Neural progenitor cell (in vitro differentiated cells): ENCODE measurements at regions not wholly inside any gene's neighbourhood (a gene's known extent, or its start where the extent isn't known, plus 50 kb on each side); places are given as distances from the start of the nearest gene placed in this dataset.
A peak's percentile ranks its signal among the peaks of the same experiment; 100 is the strongest.

Experiments
- DNase-seq: peaks from one replicate; pipeline ENCODE4 v3.0.0-alpha.2; 2016; ENCODE audit warnings: low spot score
- H2AFZ ChIP-seq: fragments of 200-600 bp; sonication (generic); replicated peaks from 2 replicates; pipeline ENCODE4 v1.6.1; 2016; ENCODE audit warnings: antibody characterized with exemption
- H3F3A ChIP-seq: fragments of 200-600 bp; sonication (generic); 2 replicates; pipeline ENCODE4 v1.6.1; 2016; ENCODE audit warnings: antibody characterized with exemption, low read depth
- H3K27ac ChIP-seq: fragments of 200-600 bp; sonication (generic); 2 replicates; pipeline ENCODE4 v1.5.1; 2016; ENCODE audit warnings: mild to moderate bottlenecking
- H3K27me3 ChIP-seq: fragments of 200-600 bp; sonication (generic); 2 replicates; pipeline ENCODE4 v1.6.1; 2016; ENCODE audit warnings: mild to moderate bottlenecking, moderate library complexity
- H3K36me3 ChIP-seq: fragments of 200-600 bp; sonication (generic); 2 replicates; pipeline ENCODE4 v1.5.1; 2016
- H3K4me1 ChIP-seq: fragments of 200-600 bp; sonication (generic); 2 replicates; pipeline ENCODE4 v1.6.1; 2016; ENCODE audit warnings: mixed run types
- H3K4me2 ChIP-seq: fragments of 200-600 bp; sonication (generic); 2 replicates; pipeline ENCODE4 v1.6.1; 2016
- H3K4me3 ChIP-seq: fragments of 200-600 bp; sonication (generic); 2 replicates; pipeline ENCODE4 v1.5.1; 2016
- H3K79me2 ChIP-seq: fragments of 200-600 bp; sonication (generic); 2 replicates; pipeline ENCODE4 v1.6.1; 2016; ENCODE audit warnings: low read depth
- H3K9ac ChIP-seq: fragments of 200-600 bp; sonication (generic); 2 replicates; pipeline ENCODE4 v1.6.1; 2016
- H3K9me3 ChIP-seq: fragments of 200-600 bp; sonication (generic); 2 replicates; pipeline ENCODE4 v1.5.1; 2016; ENCODE audit warnings: low read depth
- H4K20me1 ChIP-seq: fragments of 200-600 bp; sonication (generic); 2 replicates; pipeline ENCODE4 v1.6.1; 2016; ENCODE audit warnings: low read depth
- H3K27ac Mint-ChIP-seq: 3 replicates; pipeline ENCODE4 v1.8.0; 2021; ENCODE audit warnings: mixed read lengths
- H3K27me3 Mint-ChIP-seq: 2 replicates; pipeline ENCODE4 v1.8.0; 2022; ENCODE audit warnings: low read depth, mild to moderate bottlenecking, inconsistent platforms, moderate library complexity, mixed read lengths; ENCODE audit not compliant: insufficient read depth
- H3K36me3 Mint-ChIP-seq: 3 replicates; pipeline ENCODE4 v1.8.0; 2021; ENCODE audit warnings: mixed read lengths
- H3K4me1 Mint-ChIP-seq: 3 replicates; pipeline ENCODE4 v1.8.0; 2021; ENCODE audit warnings: mixed read lengths
- H3K4me3 Mint-ChIP-seq: 3 replicates; pipeline ENCODE4 v1.8.0; 2021; ENCODE audit warnings: mild to moderate bottlenecking, moderate library complexity, mixed read lengths
- H3K9me3 Mint-ChIP-seq: 3 replicates; pipeline ENCODE4 v1.8.0; 2020; ENCODE audit warnings: mixed read lengths
- EZH2 ChIP-seq: fragments of 200-600 bp; sonication (generic); IDR thresholded peaks from 2 replicates; pipeline ENCODE4 v1.6.1; 2017; ENCODE audit warnings: antibody characterized with exemption, mild to moderate bottlenecking, moderate library complexity
- EZH2phosphoT487 ChIP-seq: fragments of 200-600 bp; sonication (generic); IDR thresholded peaks from 2 replicates; pipeline ENCODE4 v1.6.1; 2017; ENCODE audit warnings: antibody characterized with exemption
- TF ChIP-seq, protein P1 (sequence below): fragments of 200-600 bp; sonication (generic); IDR thresholded peaks from 2 replicates; pipeline ENCODE4 v1.5.1; 2017; ENCODE audit warnings: antibody characterized with exemption, mild to moderate bottlenecking

DNA sequence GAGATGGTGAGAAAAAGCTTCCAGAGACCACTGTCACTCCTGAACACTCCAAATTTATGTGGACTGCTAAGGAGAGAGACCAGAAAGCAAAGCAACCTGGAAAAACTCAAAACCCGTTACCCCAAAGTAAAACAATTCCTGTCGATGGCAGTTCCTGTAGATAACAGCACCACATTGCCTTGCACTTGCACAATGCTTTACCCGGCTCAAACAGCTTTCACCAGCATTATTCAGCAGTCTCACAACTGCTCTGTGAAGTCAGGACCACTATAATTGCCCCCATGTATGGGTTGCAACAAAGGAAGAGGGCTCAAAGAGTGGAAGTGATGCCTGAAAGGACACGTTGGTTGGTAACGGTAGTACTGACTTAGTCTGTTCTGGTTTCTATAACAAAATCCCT, 234.8 kb downstream of the BCOR start:
- Histone ChIP-seq H3K9me3 (no peaks in the 10 kb centered on the region), H3F3A (peaks cover 35% of the 10 kb centered on the region), H3K27me3 (no peaks in the 10 kb centered on the region), H3K4me2 (no peak overlapping the region), H4K20me1 (no peaks in the 10 kb centered on the region), H3K79me2 (no peaks in the 10 kb centered on the region), H3K9ac (no peak overlapping the region), H3K36me3 (no peaks in the 10 kb centered on the region), H2AFZ (no peak overlapping the region), H3K4me3 (no peak overlapping the region), H3K4me1 (peaks cover 37% of the 10 kb centered on the region), H3K27ac (no peak overlapping the region)
- no peak overlapping the region for H3K4me3 Mint-ChIP-seq
- H3K27ac Mint-ChIP-seq, result no peak overlapping the region
- no peak for DNase-seq
- TF ChIP-seq, protein P1, sequence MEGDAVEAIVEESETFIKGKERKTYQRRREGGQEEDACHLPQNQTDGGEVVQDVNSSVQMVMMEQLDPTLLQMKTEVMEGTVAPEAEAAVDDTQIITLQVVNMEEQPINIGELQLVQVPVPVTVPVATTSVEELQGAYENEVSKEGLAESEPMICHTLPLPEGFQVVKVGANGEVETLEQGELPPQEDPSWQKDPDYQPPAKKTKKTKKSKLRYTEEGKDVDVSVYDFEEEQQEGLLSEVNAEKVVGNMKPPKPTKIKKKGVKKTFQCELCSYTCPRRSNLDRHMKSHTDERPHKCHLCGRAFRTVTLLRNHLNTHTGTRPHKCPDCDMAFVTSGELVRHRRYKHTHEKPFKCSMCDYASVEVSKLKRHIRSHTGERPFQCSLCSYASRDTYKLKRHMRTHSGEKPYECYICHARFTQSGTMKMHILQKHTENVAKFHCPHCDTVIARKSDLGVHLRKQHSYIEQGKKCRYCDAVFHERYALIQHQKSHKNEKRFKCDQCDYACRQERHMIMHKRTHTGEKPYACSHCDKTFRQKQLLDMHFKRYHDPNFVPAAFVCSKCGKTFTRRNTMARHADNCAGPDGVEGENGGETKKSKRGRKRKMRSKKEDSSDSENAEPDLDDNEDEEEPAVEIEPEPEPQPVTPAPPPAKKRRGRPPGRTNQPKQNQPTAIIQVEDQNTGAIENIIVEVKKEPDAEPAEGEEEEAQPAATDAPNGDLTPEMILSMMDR, result no peak
- TF ChIP-seq EZH2phosphoT487 (no peak), EZH2 (no peak)
- no peaks in the 10 kb centered on the region for H3K27me3 Mint-ChIP-seq
- peaks cover 12% of the 10 kb centered on the region for H3K9me3 Mint-ChIP-seq
- H3K4me1 Mint-ChIP-seq, result peaks cover 25% of the 10 kb centered on the region
- H3K36me3 Mint-ChIP-seq, result no peaks in the 10 kb centered on the region

DNA sequence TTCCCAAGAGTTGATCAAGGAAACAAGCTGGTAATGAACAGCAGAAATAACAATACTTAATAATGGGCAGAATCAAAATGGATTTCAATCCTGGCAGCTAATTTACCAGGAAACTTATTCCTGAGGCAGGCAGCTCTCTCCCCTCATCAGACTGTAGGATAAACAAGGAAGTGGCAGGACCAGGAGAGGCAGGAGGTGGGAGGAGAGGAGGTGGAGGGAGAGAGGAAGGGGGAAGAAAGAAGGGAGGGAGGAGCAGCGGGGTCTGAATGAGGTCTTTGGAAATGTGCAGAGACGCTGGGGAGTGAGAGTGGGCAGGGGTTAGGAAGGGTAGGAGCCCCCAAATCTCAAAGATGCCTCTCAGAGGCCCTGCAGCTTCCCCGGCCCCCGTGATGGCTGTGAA, 231.5 kb downstream of the BCOR start:
- no peaks in the 10 kb centered on the region for H3K9me3 ChIP-seq
- no peak overlapping the region for H3K27ac Mint-ChIP-seq
- no peaks in the 10 kb centered on the region for H3K36me3 ChIP-seq
- H3K36me3 Mint-ChIP-seq, result no peaks in the 10 kb centered on the region
- DNase-seq, result no peak
- peaks cover 22% of the 10 kb centered on the region for H3K9me3 Mint-ChIP-seq
- no peak overlapping the region for H3K27ac ChIP-seq
- TF ChIP-seq, protein P1, result no peak
- TF ChIP-seq EZH2phosphoT487 (no peak), EZH2 (no peak)
- no peak overlapping the region for H3K4me2 ChIP-seq
- H3K27me3 ChIP-seq, result no peaks in the 10 kb centered on the region
- no peaks in the 10 kb centered on the region for H4K20me1 ChIP-seq
- no peak overlapping the region for H3K4me3 Mint-ChIP-seq
- no peak overlapping the region for H3K9ac ChIP-seq
- peaks cover 19% of the 10 kb centered on the region for H3F3A ChIP-seq
- H2AFZ ChIP-seq, result peak overlapping the region; percentile 47
- peaks cover 22% of the 10 kb centered on the region for H3K4me1 ChIP-seq
- no peaks in the 10 kb centered on the region for H3K27me3 Mint-ChIP-seq
- H3K79me2 ChIP-seq, result no peaks in the 10 kb centered on the region
- H3K4me1 Mint-ChIP-seq, result peaks cover 14% of the 10 kb centered on the region
- no peak overlapping the region for H3K4me3 ChIP-seq

- Histone ChIP-seq H3K27ac (no peak overlapping the region), H3K79me2 (no peaks in the 10 kb centered on the region), H3K9me3 (no peaks in the 10 kb centered on the region), H2AFZ (no peak overlapping the region), H3K27me3 (no peaks in the 10 kb centered on the region), H3F3A (no peaks in the 10 kb centered on the region), H3K4me2 (no peak overlapping the region), H3K4me1 (peaks cover 3% of the 10 kb centered on the region), H3K4me3 (no peak overlapping the region), H4K20me1 (no peaks in the 10 kb centered on the region), H3K36me3 (no peaks in the 10 kb centered on the region), H3K9ac (no peak overlapping the region)
- Mint-ChIP-seq H3K9me3 (peaks cover 21% of the 10 kb centered on the region), H3K36me3 (no peaks in the 10 kb centered on the region), H3K27ac (no peak overlapping the region), H3K4me3 (no peak overlapping the region), H3K4me1 (peaks cover 7% of the 10 kb centered on the region), H3K27me3 (no peaks in the 10 kb centered on the region)
- no peak for DNase-seq
- TF ChIP-seq, protein P1, result no peak
- TF ChIP-seq EZH2phosphoT487, result no peak
Measured at GRCh38 chrX:39869846-39870601, 227.7 kb downstream of the BCOR start.
